Mucosa of descending colon (tissue), 3 donors: ENCODE measurements at regions not wholly inside any gene's neighbourhood (a gene's known extent, or its start where the extent isn't known, plus 50 kb on each side); places are given as distances from the start of the nearest gene placed in this dataset.

Experiments used
- ATAC-seq: fragments of 200-7000 bp; cut with Tn5 transposase; one replicate; pipeline ENCODE4 v1.9.1; 2020; ENCODE audit warnings: mild to moderate bottlenecking, moderate library complexity
- DNase-seq, 3 donors: peaks; one replicate each; pipeline ENCODE4 v3.0.0-alpha.2; 2020
- H3K36me3 ChIP-seq: fragments of 200-600 bp; one replicate; pipeline ENCODE4 v1.8.0; 2021; ENCODE audit warnings: low read depth, mild to moderate bottlenecking
- H3K4me1 ChIP-seq: fragments of 200-600 bp; one replicate; pipeline ENCODE4 v1.8.0; 2021; ENCODE audit warnings: low read depth, mild to moderate bottlenecking
- H3K4me3 ChIP-seq: fragments of 200-600 bp; one replicate; pipeline ENCODE4 v1.8.0; 2021; ENCODE audit warnings: mild to moderate bottlenecking
- H3K9me3 ChIP-seq: fragments of 200-600 bp; one replicate; pipeline ENCODE4 v1.8.0; 2021; ENCODE audit warnings: mild to moderate bottlenecking
- CTCF ChIP-seq: fragments of 200-600 bp; IDR thresholded peaks from one replicate; pipeline ENCODE4 v1.8.0; 2022; ENCODE audit warnings: antibody characterized with exemption, mild to moderate bottlenecking
- intact Hi-C, 2 donors: fragments of 100-400 bp; cut with DNase I in 1 of 2; cut with micrococcal nuclease in 1 of 2; formaldehyde crosslinking; loops; one replicate each; pipeline versions ENCODE4 v1.11.0 to v1.11.1; 2022; cut with DNase I, micrococcal nuclease
- donor health status: DM: no; HTN: no; CAD: no; lungs with moderate emphysema.
- donor health status: DM: no; HTN: no; CAD: no.
- donor health status: DM: no; HTN: yes; CAD: no.

- TF ChIP-seq CTCF: no peak
- H3K4me1 ChIP-seq: no peaks in the 10 kb centered on the region
- H3K36me3 ChIP-seq: no peaks in the 10 kb centered on the region
- intact Hi-C loops: no loop called here
- no peak overlapping the region for H3K4me3 ChIP-seq
- no peaks in the 10 kb centered on the region for H3K9me3 ChIP-seq
- ATAC-seq (no peak), DNase-seq (no peak)
These were observed 766.4 kb upstream of the FAM98A start for GRCh38 chr2:34365512-34365911.

DNA sequence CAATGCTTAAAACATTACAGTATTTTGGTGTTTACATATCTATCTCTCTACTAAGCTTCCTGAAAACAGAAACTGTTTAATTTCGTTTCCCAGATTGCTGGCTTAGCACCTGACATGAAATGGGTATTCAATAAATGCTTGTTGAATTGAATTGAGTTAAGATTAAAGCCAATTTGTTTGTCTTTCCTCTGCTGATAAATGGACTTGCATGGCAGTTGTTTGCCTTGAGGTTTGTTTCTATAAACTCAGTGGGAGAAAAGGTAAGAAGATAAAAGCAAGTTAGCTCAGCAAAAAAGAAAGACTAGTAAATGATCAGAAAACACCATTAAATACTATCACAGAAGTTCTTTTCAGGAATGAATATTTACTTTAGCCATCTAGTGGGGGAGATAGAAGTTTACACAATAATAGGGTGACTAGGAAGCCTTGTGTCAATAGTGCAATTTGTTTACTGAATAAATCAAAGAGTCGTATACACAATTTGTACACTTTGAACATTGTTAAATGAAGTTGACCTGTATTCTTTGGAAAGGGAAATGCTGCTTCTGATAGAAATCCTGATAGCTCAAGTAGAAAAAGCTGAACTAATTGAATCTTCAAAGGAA, 754.5 kb upstream of the FAM98A start:
- H3K9me3 ChIP-seq: no peaks in the 10 kb centered on the region
- intact Hi-C loops: no loop called here
- H3K36me3 ChIP-seq: no peaks in the 10 kb centered on the region
- no peaks in the 10 kb centered on the region for H3K4me1 ChIP-seq
- H3K4me3 ChIP-seq: no peak overlapping the region
- ATAC-seq (no peak), DNase-seq (no peak)
- TF ChIP-seq CTCF: no peak

DNA sequence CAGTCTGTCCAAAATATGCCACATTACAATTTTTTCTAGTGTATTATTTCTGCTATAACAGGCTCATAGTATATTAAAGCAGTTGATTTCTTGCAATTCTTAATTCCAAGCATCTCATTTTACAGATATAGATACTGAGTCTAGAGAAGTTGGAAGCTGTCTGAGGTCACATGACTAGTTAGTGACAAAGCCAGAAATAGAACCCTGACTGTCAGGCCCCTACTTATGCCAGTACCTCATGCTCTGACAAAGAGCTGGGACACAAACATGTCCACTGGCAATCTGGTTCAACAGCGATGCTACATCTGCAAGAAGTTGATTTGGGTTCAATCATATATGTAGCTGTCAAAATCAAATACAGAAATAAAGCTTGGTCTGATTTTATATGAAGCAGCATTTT, 750.4 kb upstream of the FAM98A start:
- intact Hi-C loops: no loop called here
- no peak for ATAC-seq
- Histone ChIP-seq H3K4me3 (no peak overlapping the region), H3K9me3 (no peaks in the 10 kb centered on the region), H3K36me3 (no peaks in the 10 kb centered on the region), H3K4me1 (no peaks in the 10 kb centered on the region)
- TF ChIP-seq CTCF: no peak
- DNase-seq: no peak

DNA sequence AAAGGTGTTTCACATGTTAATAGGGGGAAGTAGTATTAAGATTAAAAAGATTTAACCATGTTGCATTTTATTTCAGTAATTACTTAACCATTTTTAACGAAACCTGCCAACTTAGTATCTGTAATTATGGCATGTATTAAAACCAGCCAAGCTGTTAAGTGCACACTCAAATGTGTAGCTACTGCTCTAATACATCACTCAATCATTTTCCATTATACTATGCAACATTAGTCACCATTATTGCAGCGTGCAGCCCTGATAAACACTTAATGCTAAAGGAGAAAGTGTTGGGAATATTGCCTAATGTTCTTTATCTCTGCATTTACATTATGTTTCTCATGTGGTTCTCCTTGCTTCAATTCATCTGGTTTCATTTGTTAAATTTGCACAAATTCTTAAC, 745.9 kb upstream of the FAM98A start:
- no peaks in the 10 kb centered on the region for H3K9me3 ChIP-seq
- no peaks in the 10 kb centered on the region for H3K4me1 ChIP-seq
- DNase-seq (no peak), ATAC-seq (no peak)
- intact Hi-C loops: no loop called here
- no peaks in the 10 kb centered on the region for H3K36me3 ChIP-seq
- no peak overlapping the region for H3K4me3 ChIP-seq
- TF ChIP-seq CTCF: no peak

- DNase-seq (no peak), ATAC-seq (no peak)
- H3K9me3 ChIP-seq: no peaks in the 10 kb centered on the region
- intact Hi-C loops: no loop called here
- TF ChIP-seq CTCF: no peak
- no peaks in the 10 kb centered on the region for H3K36me3 ChIP-seq
- H3K4me1 ChIP-seq: no peaks in the 10 kb centered on the region
- H3K4me3 ChIP-seq: no peak overlapping the region
These were observed 741.2 kb upstream of the FAM98A start for GRCh38 chr2:34340307-34340706.

DNA sequence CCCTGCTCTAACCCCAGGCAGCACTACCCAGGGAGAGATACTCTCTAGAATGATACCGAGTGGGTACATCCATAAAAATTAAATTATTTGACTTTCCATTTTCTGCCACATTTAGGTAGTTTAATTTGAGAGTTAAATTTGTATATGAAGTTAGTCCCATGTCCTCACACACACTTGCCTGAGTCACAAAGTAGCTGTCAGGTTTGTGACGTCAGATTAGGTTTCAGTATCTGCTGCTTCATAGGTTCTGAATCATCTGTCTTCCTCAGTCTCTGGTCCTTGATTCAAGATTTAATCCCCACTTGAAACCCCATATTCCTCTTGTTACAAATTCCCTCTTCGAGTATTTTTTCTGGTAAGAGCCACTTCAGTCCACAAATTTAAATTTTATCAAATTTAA, 738.6 kb upstream of the FAM98A start:
- intact Hi-C loops: no loop called here
- Histone ChIP-seq H3K9me3 (no peaks in the 10 kb centered on the region), H3K4me1 (no peaks in the 10 kb centered on the region), H3K4me3 (no peak overlapping the region), H3K36me3 (no peaks in the 10 kb centered on the region)
- no peak for TF ChIP-seq CTCF
- no peak for ATAC-seq
- DNase-seq: no peak
